ENCODE measurements at regions not wholly inside any gene's neighbourhood (a gene's known extent, or its start where the extent isn't known, plus 50 kb on each side); places are given as distances from the start of the nearest gene placed in this dataset.

DNA sequence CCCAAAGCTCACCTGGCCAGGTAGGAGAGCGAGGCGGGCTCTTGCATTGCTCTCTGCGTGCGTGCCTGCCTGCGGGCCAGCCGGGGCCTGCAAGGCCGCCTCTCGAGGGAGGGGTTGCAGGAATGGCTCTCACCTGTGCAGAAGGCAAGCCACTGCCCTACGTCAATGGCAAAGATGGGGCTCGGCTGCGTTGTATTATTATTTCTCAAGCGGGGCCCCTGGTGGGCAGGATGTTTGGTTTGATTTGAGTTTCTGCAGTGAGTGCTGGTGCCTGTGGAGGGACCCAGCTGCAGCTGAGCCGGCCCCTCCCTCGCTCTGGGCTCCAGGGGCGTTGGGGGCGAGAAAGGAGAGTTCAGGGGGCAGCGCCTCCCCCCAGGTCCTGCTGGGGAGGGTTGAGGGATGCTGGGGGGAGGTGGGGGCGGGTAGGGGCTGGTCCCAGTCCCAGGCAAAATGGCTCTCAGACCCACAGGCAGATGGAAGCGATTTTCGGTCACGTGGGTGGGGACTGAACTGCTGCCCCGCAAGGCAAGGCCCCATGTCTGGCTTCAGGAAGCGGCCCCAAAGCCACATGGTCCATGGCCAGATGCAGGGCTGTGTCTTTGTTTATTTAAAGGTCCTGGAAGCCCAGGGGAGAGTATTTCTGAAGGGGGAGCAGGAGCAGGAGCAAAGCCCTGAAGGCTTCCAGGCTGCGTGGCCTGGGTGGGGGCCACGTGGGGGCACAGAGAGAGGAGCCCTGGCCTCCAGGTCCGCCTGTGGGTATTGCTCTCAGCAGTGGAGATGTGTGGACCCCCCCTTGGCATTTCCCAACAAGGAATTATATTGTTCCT is 338.8 kb downstream of the SEC14L1 start:
- no peak for DNase-seq

DNA sequence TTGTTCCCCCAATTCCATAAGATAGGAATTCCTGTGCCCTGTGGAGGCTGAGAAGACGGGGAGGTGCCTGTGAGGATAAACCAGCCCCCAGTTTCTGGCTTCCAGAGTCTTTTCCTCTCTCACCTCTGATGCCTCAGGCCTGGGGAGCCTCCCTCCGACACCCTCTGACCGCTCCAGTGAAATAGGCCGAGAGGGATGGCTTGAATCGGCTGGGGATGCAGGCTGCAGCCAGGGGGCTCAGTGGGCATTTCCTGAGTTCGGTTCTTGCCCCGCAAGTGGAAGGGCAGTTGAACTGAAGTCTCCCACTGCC is 339.4 kb downstream of the SEC14L1 start:
- no peak for DNase-seq

DNA sequence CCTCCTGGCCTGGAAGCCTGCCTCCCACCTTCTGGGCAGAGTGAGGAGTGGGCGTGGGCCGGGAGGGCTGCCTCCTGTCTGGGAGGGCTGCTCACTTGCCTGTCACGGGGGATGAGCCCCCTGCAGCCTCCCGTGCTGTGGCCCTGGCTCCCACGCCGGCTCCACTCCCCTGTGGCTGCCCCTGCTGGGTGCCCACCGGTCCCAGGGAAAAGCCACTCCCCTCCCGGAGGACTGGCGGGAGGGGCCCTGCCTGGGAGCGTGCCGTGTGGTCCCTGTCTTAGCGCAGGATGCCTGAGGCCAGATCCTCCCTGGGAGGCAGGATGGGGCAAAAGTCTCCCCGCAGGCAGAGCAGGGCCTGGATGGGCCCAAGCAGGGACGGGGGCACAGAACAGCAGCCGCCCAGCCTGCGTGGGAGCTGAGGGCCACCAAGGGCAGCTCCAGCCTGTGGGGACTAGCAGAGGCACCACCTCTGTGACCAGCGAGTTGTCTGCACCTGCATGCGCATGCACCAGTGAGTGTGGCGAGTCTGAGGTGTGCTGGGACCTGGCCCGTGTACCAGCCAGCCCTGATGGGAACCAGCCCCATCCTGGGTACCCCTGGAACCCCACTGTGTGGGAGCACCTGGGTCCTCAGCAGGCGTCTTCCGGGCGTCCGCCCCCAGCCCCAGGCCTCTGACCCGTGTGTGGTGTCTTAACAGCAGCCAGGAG is 339.9 kb downstream of the SEC14L1 start:
- DNase-seq, result no peak

- DNase-seq, result no peak
These were observed 341.0 kb downstream of the SEC14L1 start for GRCh38 chr17:77481476-77482374.

GRCh38 chr17:77482375-77483127 is 341.8 kb downstream of the SEC14L1 start:
- DNase-seq, result no peak

- no peak for DNase-seq
These were observed 342.4 kb downstream of the SEC14L1 start for GRCh38 chr17:77483128-77483598.

GRCh38 chr17:77484111-77484510 is 343.3 kb downstream of the SEC14L1 start:
- DNase-seq, result no peak

- DNase-seq, result no peak
These were observed 344.5 kb downstream of the SEC14L1 start for GRCh38 chr17:77485089-77485833.

DNA sequence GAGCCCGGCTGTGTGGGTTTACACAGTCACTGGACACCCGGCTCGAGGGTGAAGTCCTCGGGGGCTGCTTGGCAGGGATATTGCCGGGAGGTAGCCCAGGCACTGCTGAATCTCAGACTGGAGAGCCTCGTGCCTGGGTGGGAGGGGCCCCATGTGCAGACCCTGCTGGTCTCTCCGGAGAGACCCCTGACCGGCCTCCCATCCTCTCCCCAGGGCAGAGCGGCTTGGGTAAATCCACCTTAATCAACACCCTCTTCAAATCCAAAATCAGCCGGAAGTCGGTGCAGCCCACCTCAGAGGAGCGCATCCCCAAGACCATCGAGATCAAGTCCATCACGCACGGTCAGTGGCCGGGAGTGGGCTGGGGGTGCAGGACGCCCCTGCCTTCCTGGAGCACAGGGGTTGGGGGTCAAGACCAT is 346.5 kb downstream of the SEC14L1 start:
- DNase-seq, result no peak

- no peak for DNase-seq
These were observed 347.1 kb downstream of the SEC14L1 start for GRCh38 chr17:77487677-77488530.

GRCh38 chr17:77488531-77489238 is 347.9 kb downstream of the SEC14L1 start:
- no peak for DNase-seq

DNA sequence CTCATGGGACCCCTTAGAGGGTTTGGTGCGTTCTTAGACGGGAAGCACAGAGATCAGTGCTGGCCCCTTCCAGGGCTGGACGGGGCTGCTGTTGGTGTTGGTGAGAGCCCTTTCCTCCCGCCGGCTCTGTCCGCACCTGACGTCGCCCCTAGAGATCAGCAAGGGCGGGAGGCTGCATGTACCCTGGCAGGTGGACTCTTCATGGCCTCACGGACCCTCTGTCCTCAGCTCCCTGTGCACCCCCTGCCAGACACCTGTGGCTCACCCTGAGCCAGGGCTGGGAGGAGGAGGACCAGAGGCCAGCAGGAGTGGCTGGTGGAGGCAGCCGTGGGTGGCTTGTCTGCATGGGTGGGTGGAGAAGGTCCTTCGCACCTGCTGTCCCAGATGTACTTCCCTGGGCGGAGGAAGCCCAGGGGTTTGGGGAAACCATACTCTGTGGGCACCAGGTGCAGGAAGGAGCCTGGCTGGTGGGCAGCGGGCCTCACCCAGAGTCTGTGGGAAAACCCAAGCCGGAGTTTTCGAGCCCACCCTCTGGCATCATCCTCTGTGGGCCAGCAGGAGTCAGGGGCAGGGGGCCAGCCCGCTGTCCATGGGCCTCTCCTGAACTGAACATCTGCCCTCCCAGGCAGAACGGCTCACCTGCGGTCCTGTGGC is 348.6 kb downstream of the SEC14L1 start:
- no peak for DNase-seq

DNA sequence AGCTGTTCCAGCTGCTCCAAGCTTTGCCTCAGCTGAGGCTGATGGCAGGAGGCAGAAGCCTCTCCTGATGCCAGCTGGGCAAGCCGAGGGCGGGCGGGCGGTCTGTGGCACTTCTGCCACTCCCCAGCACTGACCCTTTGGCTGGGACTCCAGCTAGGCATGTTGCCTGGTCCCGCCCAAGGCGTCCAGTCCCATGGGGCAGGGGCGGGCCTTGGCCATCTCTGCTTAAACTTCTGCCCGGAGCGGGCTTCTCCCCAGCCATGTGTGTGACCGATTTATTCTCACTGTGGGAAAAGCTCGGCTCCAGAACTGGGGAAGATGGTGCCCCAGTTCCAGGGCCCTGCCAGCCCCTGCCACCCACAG is 349.1 kb downstream of the SEC14L1 start:
- no peak for DNase-seq

GRCh38 chr17:77490361-77491183 is 349.8 kb downstream of the SEC14L1 start:
- DNase-seq, result no peak

DNA sequence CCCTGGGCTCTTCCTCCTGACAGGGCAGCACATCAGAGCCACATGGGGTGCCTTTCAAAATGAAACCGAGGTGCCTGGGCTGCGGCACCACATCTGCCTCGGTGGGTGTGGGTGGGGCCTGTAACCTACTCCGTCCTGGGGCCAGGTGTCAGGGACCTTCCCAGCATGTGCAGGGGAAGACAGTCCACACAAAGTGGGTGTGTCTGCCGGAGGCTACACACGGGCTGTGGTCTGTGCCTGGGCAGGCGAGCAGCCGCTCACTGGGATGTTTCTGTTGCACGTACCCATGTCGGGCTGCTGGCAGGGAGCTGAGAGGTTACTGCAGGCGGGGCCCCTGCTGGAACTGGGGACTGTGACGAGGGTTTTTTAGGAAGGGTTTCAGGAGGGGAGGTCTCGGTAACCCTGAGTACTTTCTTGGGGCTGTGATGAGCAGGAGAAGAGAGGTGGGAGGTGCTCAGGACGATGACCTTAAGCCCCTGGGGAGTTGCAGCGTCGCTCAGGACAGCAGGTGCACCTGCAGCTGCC is 351.2 kb downstream of the SEC14L1 start:
- DNase-seq, result no peak

DNA sequence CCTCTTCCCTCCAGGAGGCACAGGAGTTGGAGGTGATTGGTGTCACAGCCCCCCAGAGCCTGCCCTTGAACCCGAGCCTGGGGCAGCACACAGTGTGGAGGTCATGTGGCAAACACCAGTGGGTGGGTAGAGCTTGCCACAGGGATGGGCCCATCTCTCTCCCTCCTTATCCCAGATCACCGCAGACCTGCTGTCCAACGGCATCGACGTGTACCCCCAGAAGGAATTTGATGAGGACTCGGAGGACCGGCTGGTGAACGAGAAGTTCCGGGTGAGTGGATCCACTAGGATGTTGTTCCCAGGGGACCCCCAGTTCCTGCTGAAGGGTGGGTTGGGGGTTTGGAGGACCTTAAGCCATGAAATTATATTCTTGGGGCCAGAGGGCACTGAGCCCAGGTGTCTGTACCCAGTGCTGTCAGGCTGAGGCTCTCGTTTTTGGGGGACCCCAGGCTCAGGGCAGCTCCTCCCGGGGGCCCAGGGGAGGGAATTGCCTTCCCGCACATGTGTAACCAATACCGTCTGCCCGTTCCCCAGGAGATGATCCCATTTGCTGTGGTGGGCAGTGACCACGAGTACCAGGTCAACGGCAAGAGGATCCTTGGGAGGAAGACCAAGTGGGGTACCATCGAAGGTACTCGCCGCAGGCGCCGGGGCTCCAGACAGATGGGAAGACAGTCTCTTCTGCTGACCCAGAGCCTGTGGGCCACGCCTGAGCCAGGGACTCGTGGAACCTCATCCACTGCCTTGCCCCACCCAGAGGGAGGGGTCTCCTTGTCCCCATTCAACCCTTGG is 351.9 kb downstream of the SEC14L1 start:
- no peak for DNase-seq

DNA sequence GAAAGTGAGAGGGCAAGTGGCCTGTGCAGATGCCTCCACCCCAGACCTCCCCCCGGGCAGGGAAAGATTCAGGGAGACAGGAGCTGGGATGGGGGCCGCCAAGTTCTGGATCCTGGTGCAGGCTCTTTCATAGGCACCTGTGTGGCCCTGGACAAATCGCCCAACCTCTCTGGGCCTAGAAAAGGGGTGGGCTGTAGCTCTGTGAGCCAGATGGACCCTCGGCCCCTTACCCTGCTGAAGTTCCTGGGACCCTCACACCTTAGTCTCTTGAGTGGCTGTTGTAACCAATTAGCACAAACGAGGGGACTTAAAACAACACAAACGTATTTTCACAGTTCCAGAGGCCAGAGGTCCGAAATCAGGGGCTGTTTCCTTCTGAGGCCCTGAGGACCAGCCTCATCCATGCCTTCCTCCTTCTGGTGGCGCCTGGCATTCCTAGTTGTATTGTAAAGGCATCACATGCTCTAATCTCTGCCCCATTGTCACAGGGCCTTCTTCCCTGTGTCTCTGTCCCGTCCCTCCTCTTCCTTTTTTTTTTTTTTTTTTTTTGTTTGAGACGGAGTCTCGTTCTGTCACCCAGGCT is 352.6 kb downstream of the SEC14L1 start:
- DNase-seq, result no peak

All from NCI-H526 treated with DMSO at 0.1 percent for 48 hours (cell line).